Activated naive CD4-positive, alpha-beta T cell (primary cell): ENCODE measurements at regions not wholly inside any gene's neighbourhood (a gene's known extent, or its start where the extent isn't known, plus 50 kb on each side); places are given as distances from the start of the nearest gene placed in this dataset.

ENCODE experiments used
- DNase-seq, 4 experiments: peaks; one replicate each; lab custom pipeline; 2025; lab: John Stamatoyannopoulos, UW

- no peak for DNase-seq
These were observed 300.6 kb upstream of the LMCD1 start for GRCh38 chr3:8200996-8201395.

GRCh38 chr3:8201886-8202285 is 299.7 kb upstream of the LMCD1 start:
- DNase-seq, result no peak

- DNase-seq, result no peak
These were observed 297.3 kb upstream of the LMCD1 start for GRCh38 chr3:8204331-8204730.

DNA sequence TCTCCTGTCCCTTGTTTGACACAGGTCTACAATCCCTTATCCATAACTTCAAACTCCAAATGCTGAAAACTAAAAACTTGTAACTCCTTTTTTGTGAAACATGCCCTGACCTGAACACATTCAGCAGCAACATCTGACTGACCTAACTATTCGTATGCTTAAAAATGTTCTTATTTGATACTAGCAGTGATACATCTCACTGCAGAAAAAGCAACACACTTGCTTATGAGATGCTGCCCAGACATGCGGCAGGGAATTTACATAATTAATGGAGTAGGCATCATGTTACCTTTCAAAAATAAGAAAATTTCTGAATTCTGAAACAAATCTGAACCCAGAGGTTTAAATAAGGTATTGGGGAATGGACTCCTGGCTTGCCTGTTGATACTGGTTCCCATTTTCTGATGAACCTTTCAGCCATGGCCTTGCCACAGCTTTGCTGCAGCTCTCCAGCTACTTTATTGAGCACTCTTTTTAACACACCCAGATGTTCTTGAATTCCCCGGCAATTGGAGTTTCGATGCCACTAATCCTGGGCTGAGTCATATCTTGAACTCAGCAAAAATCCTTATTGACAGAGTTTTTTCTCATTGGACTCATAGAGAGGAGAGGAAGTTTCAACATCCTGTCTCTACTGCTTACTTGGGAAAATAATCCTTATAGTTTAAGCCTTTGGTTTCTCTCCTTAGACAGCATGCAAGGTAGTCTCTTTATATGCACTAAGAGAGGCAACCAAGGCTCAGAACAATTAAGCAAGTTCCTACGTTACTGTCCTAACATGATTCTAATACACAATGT is 296.6 kb upstream of the LMCD1 start:
- DNase-seq, result no peak

DNA sequence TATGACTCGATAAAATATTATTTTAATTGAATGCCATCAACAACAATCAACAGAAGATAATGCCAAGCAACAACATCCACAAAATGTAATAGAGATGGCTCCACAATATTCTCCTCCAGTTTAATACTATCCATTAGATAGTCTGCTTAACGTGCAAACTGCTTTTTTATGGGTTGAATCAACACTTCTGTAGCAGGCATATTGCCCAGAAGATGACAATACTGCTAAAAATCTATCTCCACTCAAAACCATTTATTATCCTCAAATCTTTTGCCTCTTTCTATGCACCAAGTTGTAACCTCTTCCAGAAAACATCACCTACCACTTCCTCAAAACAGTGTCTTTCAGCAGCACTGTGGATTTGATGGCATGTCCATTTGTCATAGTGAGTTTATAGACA is 295.7 kb upstream of the LMCD1 start:
- no peak for DNase-seq

DNA sequence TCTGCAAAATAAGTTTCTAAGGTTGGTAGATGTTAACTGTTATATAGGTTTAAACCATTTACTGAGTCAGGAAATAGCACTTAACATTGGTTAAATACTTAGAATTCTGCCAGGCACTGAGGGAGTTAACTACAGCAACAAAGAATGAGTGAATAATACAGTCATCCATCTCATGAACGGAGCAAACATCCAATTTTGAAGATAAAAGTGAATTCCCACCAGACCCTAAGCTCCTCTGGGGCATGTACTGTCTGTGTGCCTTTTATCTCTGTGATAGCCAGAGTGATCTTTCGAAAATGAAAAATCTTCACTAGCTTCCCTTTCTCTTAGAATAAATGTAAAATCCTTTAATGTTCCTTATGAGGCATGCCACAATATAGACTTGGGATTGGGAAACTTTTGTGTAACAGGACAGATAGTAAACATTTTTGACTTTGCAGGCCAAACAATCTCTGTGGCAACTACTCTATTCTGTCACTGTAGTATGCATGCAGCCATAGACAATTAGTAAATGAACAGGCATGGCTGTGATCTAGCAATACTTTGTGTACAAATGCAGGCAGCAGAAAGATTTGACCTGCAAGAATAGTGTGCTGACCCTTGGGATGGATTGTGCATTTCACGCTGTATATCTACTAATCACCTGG is 294.5 kb upstream of the LMCD1 start:
- DNase-seq, result no peak

DNA sequence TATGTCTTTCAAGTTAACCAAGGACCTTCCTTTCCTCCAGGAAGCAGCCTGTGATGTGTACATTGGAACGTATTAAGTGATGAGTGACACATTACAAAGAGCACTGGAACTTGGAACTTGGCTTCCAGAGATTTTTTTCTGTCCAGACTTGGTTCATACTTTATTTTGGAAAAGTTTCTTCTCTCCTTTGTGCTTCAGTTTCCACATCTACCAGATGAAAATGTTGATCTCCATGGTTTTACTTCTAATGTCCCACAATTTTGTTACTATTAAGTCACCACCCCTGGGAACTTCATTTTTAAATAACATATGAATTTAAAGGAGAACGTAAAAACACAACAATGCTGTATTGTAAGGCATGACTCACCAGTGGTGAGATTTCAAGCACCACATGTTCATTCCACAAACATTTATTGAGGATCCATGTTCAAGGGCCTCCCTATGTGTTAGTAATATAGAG is 290.7 kb upstream of the LMCD1 start:
- no peak for DNase-seq

DNA sequence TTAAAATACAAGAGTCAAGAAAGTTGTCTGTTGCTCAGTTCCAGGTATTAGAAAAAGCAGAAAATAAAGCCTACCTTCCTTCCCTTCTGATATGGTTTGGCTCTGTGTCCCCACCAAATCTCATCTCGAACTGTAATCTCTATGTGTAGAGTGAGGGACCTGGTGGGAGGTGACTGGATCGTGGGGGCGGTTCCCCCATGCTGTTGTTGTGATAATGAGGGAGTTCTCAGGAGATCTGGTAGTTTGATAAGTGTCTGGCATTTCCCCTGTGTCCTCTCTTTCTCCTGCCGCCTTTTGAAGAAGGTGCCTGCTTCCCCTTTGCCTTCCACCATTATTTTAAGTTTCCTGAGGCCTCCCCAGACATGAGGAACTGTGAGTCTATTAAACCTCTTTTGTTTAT is 288.8 kb upstream of the LMCD1 start:
- no peak for DNase-seq

GRCh38 chr3:8213286-8213685 is 288.3 kb upstream of the LMCD1 start:
- no peak for DNase-seq

DNA sequence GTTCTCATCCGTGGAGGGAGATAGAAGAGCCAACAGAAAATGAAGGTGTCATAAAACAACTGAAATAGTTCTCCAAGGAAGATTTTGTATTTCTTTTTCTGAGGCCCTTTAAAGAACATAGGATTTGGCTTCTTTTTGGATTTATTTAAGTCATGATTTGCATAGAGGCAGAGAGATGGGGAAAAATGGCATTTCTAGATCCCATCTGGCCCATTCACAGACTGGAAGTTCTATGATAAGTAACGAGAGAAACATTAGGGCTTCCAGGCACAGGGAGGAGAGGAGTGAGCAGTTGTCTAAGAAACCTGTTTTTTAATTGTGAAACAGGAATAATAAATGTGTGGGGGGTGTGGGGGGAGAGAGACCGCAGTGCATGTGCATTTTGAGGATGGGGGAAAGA is 285.8 kb upstream of the LMCD1 start:
- no peak for DNase-seq

- no peak for DNase-seq
These were observed 283.2 kb upstream of the LMCD1 start for GRCh38 chr3:8218353-8218940.

DNA sequence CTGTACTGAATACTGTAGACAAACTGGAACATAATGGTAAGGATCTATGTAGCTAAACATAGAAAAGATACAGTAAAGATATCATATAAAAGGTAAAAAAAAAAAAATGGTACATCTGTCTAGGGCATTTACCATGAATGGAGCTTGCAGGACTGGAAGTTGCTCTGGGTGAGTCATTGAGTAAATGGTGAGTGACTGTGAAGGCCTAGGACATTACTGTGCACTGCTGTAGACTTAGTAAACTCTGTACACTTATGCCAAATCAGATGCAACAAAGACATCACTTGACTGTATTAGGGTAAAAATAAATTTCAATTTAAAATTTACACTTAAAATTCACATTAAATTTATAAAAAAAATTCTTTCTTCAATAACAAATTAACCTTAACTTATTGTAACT is 281.3 kb upstream of the LMCD1 start:
- no peak for DNase-seq

- DNase-seq, result no peak
These were observed 277.9 kb upstream of the LMCD1 start for GRCh38 chr3:8223766-8224165.

DNA sequence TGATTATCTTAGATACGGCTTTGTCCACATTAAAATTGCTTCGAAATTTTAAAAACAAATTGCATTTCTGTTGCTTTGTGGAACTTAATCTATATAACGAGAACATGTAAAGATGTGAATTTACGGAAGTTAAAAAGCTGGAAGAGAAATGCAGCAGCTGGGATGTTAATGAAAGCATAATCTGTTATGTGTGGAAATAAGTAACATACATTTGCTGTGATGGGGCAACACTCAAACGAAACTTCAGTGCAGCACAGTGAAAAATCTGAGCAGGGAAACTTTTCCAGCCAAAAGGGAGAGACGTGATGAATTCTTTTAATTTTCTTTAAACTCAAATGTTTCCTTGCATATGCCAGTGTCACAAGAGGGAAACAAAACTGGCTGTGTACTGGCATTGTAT is 276.7 kb upstream of the LMCD1 start:
- DNase-seq, result no peak

- no peak for DNase-seq
These were observed 267.7 kb upstream of the LMCD1 start for GRCh38 chr3:8233938-8234337.

- no peak for DNase-seq
These were observed 265.4 kb upstream of the LMCD1 start for GRCh38 chr3:8236264-8236663.

GRCh38 chr3:8237893-8238292 is 263.7 kb upstream of the LMCD1 start:
- no peak for DNase-seq

DNA sequence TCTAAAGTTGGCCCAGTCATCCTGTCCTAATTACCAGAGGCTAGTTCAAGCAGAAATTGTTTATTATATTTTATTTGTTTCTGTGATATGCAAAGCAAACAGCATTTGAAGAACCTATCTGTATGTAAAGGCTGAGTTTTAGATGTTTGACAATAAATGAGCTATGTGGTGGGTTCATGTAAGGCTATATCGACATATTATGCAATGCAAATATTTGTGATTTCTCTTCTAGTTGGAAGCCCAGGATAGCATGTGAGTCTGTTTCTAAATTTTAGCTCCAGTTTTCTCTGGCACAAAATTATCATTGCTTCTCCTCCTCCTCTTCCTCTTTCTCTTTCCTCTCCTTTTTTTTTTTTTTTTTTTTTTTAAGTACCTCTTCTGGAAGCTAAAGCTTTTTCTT is 263.2 kb upstream of the LMCD1 start:
- DNase-seq, result no peak

DNA sequence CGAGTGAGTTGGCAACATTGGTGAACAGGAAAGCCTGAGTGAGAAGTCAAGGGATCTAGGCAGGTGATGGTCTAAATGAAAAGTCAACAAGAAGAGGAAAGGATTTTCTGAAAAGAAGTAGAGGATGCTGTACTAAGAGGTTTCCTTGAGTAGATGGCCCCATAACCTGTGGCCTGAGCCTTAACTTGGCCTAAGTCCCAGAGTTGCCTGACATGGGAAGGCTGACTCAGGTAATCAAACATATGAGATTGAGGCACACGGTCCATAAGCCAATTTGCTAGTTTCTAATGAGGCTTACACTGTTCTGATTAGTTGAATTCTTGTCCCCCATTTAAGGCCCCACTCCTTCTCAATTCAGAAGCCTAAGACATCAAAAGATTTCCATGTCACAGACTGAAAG is 262.5 kb upstream of the LMCD1 start:
- DNase-seq, result no peak

DNA sequence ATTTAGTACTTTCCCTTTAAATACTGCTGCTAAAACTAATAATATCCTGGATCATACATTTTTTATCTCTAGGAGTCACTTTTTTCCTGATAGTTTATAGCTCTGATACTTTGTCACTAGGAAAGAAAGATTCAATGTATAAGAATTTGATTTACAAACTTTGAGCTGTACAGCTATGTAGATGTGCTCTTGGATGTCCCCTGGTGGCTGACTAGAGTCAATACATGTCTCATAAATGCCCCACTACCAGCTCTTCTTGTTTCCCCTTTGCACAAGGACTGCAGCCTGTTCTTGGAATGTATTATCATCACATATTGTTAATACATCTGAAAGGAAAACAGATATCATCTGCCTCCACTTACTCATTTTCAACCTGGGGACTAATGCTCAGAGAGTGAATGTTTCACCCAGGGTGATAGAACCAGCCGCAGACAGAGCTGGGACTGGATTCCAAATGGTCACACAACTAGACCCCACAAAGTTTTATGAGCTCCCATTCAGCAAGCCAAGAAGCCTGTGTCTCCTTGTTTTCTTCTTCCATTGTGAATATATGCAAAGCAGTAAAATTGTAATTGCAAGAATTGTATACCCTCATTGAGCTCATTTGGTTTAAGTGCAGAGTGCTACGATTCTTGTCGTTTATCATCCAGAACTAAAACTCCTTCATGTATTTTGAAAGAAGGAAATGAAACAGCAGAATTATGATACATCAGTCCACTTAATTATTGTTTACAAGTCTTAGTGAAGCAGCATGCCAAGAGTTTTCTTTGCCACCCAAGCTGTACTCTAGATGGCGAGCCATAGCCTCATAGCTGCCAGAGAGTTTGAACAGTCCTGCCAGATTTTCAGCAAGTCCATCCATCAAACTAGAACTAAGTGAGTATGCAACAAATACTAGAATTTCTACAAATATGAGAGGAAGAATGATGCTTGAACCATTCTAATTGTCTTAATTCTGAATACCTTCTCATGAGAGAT is 261.6 kb upstream of the LMCD1 start:
- no peak for DNase-seq

DNA sequence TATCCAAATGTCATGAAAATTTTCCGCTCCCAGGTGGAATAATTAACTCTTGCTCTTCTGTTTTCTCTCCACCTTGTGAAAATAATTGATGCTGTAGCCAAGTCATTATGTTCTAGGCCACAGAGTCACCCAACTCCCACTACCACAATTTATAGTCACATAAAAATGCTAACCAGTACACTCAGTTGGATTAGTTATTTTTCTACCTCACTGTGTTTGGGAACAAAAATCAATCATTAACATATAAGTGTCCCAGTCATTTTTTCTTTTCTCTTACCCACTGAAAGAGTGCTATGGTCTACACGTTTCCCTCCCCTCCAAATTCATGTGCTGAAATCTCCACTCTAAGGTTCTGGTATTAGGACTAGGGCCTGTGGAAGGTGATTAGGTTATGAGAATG is 255.6 kb upstream of the LMCD1 start:
- DNase-seq, result no peak

DNA sequence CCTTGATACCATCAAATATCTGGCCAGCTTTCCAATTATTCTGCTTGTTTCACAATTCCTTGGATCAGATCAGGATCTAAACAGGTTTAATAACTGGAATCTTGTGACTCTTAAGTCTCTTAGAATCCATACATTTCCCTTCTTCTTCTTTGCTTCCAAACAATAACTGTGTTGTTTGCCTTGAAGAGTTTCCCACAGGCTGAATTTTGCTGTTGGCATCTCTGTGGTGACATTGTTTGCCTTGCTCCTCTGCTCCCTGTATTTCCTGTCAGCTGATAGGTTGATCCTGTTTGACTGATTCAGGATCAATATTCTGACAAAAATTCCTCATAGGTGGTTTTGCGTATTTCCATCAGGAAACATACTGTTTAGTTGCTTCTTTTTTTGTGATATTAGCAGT is 248.4 kb upstream of the LMCD1 start:
- DNase-seq, result no peak
